GM12865 (cell line): ENCODE measurements at regions not wholly inside any gene's neighbourhood (a gene's known extent, or its start where the extent isn't known, plus 50 kb on each side); places are given as distances from the start of the nearest gene placed in this dataset.
A peak's percentile ranks its signal among the peaks of the same experiment; 100 is the strongest.

ENCODE experiments used
- DNase-seq: peaks from one replicate; pipeline ENCODE4 v3.0.0; 2010; ENCODE audit warnings: low read depth
- H3K4me3 ChIP-seq: 2 replicates; pipeline ENCODE4 v1.5.1; 2011; ENCODE audit warnings: mild to moderate bottlenecking, low read depth, low read length, control low read depth
- TF ChIP-seq, protein P1 (sequence below): IDR thresholded peaks from 2 replicates; pipeline ENCODE4 v1.5.1; 2011; ENCODE audit warnings: low read length, control low read depth, low read depth, inconsistent platforms; ENCODE audit not compliant: insufficient read depth; ENCODE audit errors: missing control alignments

DNA sequence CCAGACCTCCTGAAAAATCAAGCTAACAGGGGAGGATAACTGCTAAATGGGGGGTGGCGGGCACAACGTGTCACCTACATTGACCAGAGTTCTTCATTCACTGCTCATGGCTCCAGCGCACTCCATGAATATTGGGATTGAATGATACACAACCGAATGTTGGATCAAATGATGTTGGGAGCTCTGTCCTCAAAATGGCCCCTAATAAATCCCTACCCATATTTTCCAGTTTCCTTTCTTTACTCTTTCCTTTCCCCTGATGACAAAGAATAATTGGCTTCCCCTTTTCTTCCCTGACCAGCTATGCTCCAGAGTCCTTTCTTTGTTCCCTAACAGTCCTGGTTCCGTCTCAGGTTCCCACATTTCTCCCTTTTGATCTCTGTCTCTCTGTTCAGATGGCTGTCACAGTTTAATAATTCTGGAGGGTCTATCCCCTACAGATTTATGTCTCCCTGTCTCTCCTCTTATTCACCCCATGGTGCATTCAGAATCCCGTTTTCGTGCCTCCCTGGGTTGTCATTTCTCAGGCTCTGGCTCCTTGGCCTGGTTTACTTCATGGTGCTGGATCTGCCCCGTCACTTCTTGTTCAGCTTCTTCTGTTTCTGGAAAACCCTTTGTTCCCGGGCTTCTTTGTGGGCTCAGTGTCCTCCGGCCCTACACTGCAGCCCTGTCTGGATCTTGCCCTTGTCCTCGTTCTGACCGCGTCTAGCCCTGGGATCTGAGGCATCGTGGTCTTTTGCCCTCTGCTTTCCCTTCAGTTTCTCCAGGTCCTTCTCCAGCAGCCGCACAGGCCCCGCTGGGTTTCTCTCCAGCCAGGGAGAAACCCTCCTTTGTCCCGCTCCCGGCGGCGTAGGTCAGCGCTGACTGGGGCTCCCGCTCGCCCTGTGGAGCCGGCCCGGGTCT lies 78.3 kb downstream of the NDUFS5 start:
- TF ChIP-seq, protein P1, sequence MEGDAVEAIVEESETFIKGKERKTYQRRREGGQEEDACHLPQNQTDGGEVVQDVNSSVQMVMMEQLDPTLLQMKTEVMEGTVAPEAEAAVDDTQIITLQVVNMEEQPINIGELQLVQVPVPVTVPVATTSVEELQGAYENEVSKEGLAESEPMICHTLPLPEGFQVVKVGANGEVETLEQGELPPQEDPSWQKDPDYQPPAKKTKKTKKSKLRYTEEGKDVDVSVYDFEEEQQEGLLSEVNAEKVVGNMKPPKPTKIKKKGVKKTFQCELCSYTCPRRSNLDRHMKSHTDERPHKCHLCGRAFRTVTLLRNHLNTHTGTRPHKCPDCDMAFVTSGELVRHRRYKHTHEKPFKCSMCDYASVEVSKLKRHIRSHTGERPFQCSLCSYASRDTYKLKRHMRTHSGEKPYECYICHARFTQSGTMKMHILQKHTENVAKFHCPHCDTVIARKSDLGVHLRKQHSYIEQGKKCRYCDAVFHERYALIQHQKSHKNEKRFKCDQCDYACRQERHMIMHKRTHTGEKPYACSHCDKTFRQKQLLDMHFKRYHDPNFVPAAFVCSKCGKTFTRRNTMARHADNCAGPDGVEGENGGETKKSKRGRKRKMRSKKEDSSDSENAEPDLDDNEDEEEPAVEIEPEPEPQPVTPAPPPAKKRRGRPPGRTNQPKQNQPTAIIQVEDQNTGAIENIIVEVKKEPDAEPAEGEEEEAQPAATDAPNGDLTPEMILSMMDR: no peak
- peak overlapping the region; percentile 92 for H3K4me3 ChIP-seq
- DNase-seq: no peak

DNA sequence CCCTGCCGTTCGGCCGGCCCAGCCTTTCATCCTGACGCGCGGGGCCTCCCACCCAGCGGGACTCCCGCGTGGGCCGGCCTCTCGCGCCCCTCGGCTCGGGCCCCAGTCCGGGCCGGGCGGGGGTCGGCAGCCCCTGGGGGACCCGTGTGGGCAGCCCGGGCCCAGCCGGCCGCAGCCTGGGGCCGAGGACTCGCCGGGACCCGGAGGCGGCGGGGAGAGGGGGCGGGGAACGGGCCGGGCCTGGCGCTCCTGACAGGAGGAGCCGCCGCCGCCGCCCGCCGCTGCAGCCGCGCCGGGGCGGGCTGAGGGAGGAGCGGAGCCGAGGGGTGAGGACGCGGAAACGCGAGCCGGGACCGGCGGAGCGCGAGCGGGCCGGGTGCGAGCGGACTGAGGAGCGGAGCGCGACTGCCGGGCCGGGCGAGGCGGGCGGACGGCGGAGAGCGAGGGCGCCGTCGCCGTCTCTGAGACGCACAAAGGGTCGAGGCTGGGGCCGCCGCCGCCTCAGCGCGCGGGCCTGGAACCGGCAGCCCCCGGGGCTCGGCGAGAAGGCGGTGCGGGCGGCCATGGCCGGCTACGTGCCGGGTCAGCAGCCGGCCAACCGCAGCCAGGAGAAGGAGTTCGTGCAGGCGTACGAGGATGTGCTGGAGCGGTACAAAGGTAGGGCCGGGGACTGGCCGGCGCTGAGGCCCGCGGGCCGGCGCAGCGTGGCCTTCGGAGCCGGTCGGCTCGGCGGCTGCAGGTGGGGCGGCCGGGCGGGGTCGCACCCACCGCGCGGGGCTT lies 79.1 kb downstream of the NDUFS5 start:
- TF ChIP-seq, protein P1: no peak
- peak; percentile 76 for DNase-seq
- peak overlapping the region; percentile 92 for H3K4me3 ChIP-seq

DNA sequence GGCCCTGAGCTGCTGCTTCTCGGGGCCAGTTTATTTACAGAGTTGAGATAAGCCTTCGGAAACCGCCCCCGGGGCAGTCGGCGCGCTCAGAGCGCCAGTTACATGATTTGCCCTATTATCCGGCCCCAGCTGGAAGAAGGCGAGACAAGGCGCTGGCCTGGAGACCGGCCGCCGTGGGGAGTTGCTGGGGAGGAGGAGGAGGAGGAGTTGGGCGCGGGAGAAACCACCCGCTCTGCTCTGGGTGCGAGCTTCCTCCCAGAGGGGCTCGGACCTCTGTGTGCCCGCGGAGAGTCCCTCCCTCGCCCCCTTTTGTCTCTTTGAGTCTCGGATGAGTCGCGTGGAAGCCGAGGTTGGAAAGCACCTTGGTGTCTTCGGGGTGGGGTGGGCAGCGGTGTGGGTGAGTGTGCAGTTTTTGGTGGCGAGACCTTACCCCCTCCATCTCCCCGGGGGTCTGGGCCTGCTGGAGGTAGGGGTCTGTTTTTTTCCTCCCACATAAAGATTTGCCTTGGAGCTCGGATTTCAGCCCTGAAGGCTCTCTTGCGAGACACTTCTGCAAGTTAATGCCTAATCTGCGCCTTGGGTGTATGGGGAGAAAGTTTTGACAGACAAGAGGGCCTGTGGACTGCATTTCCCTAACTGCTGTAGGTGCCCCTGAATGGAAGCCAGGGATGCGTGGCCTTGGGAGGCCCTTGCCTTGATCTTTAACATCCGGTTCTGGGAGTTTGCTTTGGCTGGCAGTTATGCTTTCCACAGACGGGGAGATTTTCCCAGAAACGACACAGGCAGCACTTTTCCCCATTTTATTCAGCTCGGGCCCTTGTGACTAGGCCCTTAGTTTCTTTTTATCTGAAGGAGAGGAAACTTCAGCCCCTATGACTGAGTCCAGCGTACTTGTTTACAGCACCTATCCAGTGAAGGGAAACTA lies 80.0 kb downstream of the NDUFS5 start:
- peak; percentile 71 for DNase-seq
- peak overlapping the region; percentile 92 for H3K4me3 ChIP-seq
- TF ChIP-seq, protein P1: no peak

DNA sequence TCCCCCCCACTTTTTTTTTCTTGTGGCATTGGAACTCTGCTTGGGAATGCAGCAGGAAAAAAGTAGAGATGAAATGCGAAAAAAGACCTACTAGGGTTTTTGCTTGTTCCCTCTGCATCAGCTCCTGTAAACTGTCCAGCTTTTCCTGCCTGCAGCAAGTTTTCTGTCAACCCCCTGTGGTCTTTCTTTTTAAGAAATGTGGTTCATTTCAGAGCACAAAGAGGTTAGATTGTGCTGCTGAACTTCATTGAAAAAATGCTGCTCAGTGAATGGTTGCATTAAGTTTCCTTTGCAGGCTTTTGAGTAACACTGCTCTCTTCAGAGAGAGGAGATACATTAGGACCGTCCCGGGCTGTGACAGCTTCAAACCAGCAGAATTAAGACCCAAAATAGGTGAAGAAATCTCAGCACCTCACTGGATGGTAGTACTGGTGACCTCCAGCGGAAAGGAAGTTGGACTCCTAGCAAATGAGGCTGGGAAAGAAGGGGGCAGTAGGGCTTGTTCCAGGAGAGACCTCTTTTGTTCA lies 80.7 kb downstream of the NDUFS5 start:
- TF ChIP-seq, protein P1: no peak
- H3K4me3 ChIP-seq: peak overlapping the region; percentile 92
- no peak for DNase-seq

DNA sequence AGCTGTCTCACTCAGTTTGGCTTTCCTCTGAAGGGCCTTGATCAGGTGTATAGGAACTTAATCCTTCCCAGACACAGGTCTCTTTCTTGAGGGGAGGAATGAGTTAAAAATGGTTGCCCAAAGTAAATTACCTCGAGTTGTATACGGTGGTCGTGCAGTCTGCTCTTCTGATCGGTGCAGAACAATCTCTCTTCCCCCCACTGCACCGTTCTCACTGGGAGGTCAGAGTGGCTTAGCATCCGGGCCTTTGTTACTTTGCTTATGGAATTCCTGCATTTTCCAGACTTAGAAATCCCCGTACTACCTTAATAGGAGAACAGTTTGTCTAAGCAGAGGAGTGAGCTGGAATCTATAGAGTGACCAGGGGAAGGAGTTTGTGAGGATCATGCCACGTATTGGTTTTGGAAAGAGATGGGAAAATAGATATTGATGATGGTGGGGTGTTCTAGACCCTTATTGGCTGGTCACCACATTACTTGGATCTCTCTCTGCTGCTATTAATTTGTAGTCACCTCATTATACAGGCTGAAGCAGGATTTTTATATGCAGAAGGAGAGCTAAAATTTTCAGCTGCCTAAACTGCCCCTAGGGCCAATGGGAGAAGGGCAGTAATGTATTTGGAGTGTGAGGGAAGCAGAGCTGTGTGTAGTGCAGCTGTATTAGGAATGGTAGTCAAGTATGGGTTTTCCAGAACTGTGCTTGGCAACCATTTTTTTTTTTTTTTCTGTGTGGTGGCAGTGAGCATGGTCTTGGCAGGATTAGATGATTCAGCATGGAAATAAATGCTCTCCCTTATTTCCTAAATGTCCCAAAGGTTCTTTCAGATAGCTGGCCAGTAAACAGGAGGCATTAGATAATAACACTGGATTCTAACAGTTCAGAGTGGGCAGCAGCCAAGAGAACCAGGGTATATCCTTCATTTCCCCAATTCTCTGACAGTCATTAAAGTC lies 81.5 kb downstream of the NDUFS5 start:
- TF ChIP-seq, protein P1: no peak
- DNase-seq: no peak
- peak overlapping the region; percentile 92 for H3K4me3 ChIP-seq
